Fibroblast of skin of scalp (primary cell): ENCODE measurements at regions not wholly inside any gene's neighbourhood (a gene's known extent, or its start where the extent isn't known, plus 50 kb on each side); places are given as distances from the start of the nearest gene placed in this dataset.
"Not testable (repeated sequence)": the region's sequence is repeated elsewhere in the genome, so short reads cannot be mapped to it uniquely, and the experiment has no call there.

Source experiments
- DNase-seq: peaks from one replicate; pipeline ENCODE4 v3.0.0-alpha.2; 2013

GRCh38 chr6:149127212-149127611 lies 190.3 kb upstream of the TAB2 start:
- peak; percentile 68 for DNase-seq

- no peak for DNase-seq
These were observed 188.9 kb upstream of the TAB2 start for GRCh38 chr6:149128489-149129145.

DNA sequence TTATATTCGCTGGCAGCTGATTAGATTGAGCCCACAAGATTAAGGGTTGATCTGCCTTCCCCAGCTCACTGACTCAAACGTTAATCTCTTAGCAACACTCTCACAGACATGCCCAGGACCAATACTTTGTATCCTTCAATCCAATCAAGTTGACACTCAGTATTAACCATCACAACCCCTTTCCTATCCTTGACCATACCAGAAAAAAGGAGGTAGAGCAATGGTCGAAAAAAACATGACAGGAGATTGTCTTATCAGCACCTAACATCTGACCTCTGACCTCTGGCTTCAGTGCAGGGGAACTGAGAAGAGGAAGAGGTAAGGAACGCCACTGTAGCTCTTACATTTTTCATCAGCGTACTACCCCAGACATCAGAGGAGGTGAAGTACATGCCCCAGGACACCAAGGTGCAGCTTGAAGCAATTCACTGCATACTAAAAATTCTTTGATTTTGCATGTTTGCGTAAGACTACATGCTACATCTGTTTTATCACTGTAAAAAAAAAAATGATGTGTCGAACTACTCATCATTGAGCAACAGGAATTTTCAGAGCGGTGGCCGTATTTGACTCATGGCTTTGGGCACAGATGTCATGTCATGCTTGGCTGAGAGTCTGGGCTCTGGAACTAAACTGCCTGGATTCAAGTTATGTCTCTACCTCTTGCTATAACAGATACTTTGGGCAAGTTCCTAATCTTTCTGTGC lies 188.0 kb upstream of the TAB2 start:
- peak; percentile 72 for DNase-seq

DNA sequence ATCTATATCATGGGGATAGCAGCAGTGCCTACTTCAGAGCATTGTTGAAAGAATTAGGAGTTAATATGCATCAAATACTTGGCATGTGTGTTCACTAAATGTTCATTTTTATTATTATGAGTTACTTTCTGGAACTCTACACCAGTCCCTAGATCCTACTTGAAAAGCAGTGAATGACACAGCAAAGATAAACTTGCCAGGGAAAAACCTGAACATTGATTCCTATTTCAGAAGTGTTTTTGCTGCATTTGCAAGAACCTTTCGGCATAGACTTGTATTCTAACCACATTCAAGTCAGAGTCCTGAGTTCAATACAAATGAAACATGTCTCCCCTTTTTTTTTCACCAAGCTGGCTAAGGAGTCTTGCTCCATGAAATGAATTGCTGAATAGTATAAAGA lies 187.4 kb upstream of the TAB2 start:
- DNase-seq: no peak

- DNase-seq: no peak
These were observed 187.0 kb upstream of the TAB2 start for GRCh38 chr6:149130508-149130907.

DNA sequence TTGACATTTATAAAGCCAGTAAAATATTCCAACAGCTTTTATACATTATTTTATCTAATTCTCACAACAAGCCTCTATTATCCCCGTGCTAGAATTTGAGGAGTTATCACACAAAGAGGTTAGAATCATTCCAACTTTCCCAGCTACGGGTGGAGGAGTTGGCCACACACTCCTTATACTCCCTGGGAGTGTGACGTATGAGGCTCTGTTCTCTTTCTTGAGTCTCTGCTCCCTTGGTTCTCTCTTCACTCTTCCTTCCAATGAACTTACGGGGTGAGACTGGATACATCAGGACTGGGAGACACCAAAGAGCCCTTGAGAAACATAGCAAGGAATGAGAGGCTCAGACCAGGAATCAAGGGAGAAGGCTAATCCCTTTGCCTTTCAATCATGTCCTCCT lies 185.6 kb upstream of the TAB2 start:
- no peak for DNase-seq

GRCh38 chr6:149132336-149132735 lies 185.2 kb upstream of the TAB2 start:
- DNase-seq: no peak

GRCh38 chr6:149134511-149134933 lies 183.0 kb upstream of the TAB2 start:
- DNase-seq: peak; percentile 43

- DNase-seq: no peak
These were observed 181.7 kb upstream of the TAB2 start for GRCh38 chr6:149135809-149136208.

DNA sequence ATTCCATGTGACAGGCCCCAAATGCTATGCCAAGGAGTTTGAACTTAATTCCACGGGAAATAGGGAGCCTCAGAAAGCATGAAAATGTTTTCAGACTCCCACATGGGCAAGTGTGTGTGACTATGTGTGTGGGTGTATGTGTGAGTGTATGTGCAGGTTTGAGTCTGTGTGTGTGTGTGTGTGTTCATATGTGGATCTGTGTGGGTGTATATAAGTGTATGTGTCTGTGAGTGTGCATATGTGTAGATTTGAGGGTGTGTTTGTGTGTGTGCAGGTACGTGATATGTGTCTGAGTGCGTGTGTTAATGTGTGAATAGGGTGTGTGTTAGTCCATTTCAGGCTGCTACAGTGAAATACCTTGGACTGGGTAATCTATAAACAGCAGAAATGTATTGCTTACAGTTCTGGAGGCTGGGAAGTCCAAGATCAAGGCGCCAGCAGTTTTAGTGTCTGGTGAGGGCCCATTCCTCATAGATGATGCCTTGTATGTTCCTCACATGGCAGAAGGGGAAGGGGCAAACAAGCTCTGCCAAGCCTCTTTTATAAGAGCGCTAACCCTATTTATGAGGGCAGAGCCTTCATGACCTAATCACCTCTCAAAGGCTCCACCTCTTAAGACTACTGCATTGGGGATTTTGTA lies 181.1 kb upstream of the TAB2 start:
- DNase-seq: no peak

DNA sequence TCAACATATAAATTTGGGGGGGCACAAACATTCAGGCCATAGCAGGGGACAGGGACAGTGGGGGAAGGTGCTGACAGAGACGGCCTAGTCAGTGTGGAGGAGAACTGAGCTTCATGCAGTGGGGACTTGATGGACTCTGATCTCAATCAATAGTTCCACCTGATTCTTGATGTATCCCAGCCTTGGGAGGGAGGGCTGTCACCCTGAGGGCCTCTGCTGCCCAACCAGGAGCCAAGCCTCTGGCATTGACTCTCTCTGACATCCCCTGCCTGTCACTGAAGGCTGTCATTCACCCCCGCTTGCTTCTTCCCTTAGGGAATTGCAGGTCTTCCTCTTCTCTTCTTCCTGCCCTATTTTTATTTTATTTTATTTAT lies 180.6 kb upstream of the TAB2 start:
- no peak for DNase-seq

DNA sequence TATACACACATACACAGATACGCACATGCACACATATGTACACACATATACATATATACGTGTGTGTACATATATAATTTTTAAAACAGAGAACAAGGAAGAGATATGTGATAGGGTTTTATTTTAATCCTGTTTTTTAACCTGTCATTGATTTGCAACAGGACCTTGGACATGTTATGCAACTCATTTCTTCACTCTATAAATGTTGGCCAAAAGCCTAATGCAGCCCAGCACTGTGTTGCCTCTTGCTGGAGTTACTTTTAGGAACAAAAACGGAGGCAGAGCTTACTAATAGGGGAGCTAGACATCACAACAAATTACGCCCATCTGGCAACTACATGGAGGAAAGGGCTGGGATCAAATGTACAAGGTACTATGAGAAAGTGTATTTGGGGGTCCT lies 179.9 kb upstream of the TAB2 start:
- no peak for DNase-seq

- no peak for DNase-seq
These were observed 179.4 kb upstream of the TAB2 start for GRCh38 chr6:149138089-149138488.

- no peak for DNase-seq
These were observed 178.7 kb upstream of the TAB2 start for GRCh38 chr6:149138699-149139294.

- DNase-seq: no peak
These were observed 177.8 kb upstream of the TAB2 start for GRCh38 chr6:149139782-149140136.

- no peak for DNase-seq
These were observed 177.2 kb upstream of the TAB2 start for GRCh38 chr6:149140137-149140909.

DNA sequence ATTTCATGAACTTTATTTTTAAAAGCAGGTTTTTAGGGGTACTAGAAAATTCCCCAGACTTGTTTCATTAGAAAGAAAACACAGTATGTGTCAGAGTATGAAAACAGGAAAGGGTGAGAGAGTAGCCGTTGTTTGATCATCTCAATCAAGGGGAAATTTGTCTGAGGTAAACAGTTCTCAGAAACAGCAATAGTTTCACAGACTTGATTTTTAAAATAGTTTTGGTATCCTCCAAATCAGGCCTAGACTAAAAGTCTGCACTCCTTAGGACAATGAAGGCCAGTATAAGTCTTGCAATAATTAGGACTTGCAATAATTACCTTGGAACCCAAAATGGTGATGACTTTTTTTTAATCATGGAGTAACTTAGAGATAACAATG lies 176.6 kb upstream of the TAB2 start:
- no peak for DNase-seq

DNA sequence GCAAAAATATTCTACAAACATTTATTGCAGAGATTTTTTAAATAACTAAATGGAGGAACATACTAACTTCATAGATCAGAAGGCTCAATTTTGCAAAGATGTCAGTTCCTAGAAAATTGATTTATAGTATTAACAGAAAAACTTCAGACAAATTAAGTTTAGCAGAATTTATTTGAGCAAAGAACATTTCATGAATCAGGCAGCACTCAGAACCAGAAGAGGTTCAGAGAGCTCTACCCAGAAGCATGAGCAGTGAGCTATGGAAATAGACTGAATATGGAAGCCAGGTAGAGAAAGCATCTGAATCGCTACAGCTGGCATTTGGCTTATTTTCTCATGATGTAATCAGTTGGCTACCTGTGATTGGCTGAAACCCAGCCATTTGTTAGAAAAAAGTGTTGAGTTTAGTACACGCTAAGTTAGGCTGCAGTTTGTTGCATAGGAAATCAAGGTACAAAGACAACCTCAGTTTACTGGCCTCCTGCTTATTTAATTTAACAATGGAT lies 174.5 kb upstream of the TAB2 start:
- no peak for DNase-seq

GRCh38 chr6:149145800-149146199 lies 171.7 kb upstream of the TAB2 start:
- DNase-seq: not testable (repeated sequence)

- DNase-seq: no peak
These were observed 170.3 kb upstream of the TAB2 start for GRCh38 chr6:149147195-149147594.

- DNase-seq: no peak
These were observed 169.4 kb upstream of the TAB2 start for GRCh38 chr6:149147938-149148718.

DNA sequence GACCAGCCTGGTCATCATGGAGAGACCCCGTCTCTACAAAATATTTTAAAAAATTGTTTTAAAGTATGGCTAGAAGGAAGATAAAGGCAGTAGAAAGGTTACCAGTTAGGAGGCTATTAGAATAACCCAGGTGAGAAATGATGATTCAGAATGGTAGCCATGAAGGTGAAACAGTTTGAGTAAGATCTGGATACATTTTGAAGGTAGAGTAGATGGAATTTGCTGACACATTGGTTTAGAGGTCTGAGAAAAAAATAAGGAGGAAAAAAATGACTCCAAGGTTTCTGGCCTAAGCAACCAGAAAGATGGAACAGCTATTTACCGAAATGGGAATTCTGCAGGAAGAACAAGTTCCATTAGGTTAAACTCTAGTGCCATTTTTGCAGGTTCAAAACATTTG lies 167.9 kb upstream of the TAB2 start:
- no peak for DNase-seq
